PC-9 (cell line): ENCODE measurements at regions not wholly inside any gene's neighbourhood (a gene's known extent, or its start where the extent isn't known, plus 50 kb on each side); places are given as distances from the start of the nearest gene placed in this dataset.
"Not testable (repeated sequence)": the region's sequence is repeated elsewhere in the genome, so short reads cannot be mapped to it uniquely, and the experiment has no call there.

Source experiments
- BruUV-seq: library from RNA; stranded (reverse); fragments of 400-500 nt; replicated peaks from 2 replicates; lab custom pipeline; 2021; lab: Mats Ljungman, UMichigan
- CTCF ChIA-PET: fragments of 300-600 bp; sonication (Branson Sonifier 250); formaldehyde crosslinking; loops from one replicate; lab custom pipeline; 2022; ENCODE audit warnings: antibody characterized with exemption; lab: Charles Lee
- POLR2A ChIA-PET: fragments of 300-600 bp; sonication (Branson Sonifier 250); formaldehyde crosslinking; loops from one replicate; lab custom pipeline; 2022; ENCODE audit warnings: antibody characterized with exemption; ENCODE audit not compliant: unreplicated experiment; lab: Charles Lee
- DNase-seq, 2 experiments: peaks; one replicate each; pipeline versions ENCODE4 v3.0.0 to v3.0.0-alpha.2; 2015 to 2022; ENCODE audit warnings: mixed read lengths in 1 of 2
- H2AFZ ChIP-seq: fragments of 200-600 bp; sonication (generic); 2 replicates; pipeline ENCODE4 v1.8.1; 2017; ENCODE audit warnings: antibody characterized with exemption
- H3F3A ChIP-seq: fragments of 200-600 bp; sonication (generic); 2 replicates; pipeline ENCODE4 v1.8.1; 2017; ENCODE audit warnings: antibody characterized with exemption, mild to moderate bottlenecking, low read depth; ENCODE audit not compliant: insufficient read depth
- H3K27ac ChIP-seq: fragments of 200-600 bp; sonication (generic); 2 replicates; pipeline ENCODE4 v1.6.1; 2016; ENCODE audit warnings: mixed run types
- H3K27me3 ChIP-seq: fragments of 200-600 bp; sonication (generic); 2 replicates; pipeline ENCODE4 v1.6.1; 2016; ENCODE audit warnings: low read depth, mixed run types; ENCODE audit not compliant: insufficient read depth
- H3K36me3 ChIP-seq: fragments of 200-600 bp; sonication (generic); 2 replicates; pipeline ENCODE4 v1.6.1; 2016; ENCODE audit warnings: low read depth, mixed run types
- H3K4me1 ChIP-seq: fragments of 200-600 bp; sonication (generic); replicated peaks from 2 replicates; pipeline ENCODE4 v1.6.1; 2016; ENCODE audit warnings: mixed run types; ENCODE audit not compliant: insufficient read depth
- H3K4me2 ChIP-seq: fragments of 200-600 bp; sonication (generic); 2 replicates; pipeline ENCODE4 v1.6.1; 2017; ENCODE audit warnings: mixed run types
- H3K4me3 ChIP-seq: fragments of 200-600 bp; sonication (generic); 2 replicates; pipeline ENCODE4 v1.6.1; 2016; ENCODE audit warnings: mixed run types
- H3K79me2 ChIP-seq: fragments of 200-600 bp; sonication (generic); 2 replicates; pipeline ENCODE4 v1.6.1; 2017; ENCODE audit warnings: low read depth, mixed run types
- H3K9me2 ChIP-seq: fragments of 200-600 bp; sonication (generic); 2 replicates; pipeline ENCODE4 v1.8.1; 2017; ENCODE audit warnings: mild to moderate bottlenecking; ENCODE audit not compliant: insufficient read depth
- H3K9me3 ChIP-seq: fragments of 200-600 bp; sonication (generic); 2 replicates; pipeline ENCODE4 v1.8.1; 2016; ENCODE audit warnings: low read depth; ENCODE audit not compliant: insufficient read depth
- H4K20me1 ChIP-seq: fragments of 200-600 bp; sonication (generic); 2 replicates; pipeline ENCODE4 v1.8.1; 2017; ENCODE audit not compliant: insufficient read depth
- EZH2 ChIP-seq: fragments of 200-600 bp; sonication (generic); IDR thresholded peaks from 2 replicates; pipeline ENCODE4 v1.8.0; 2017; ENCODE audit warnings: antibody characterized with exemption, low read depth
- intact Hi-C: fragments of 100-400 bp; cut with micrococcal nuclease; formaldehyde crosslinking; loops from one replicate; pipeline ENCODE4 v1.10.0; 2022; ENCODE audit not compliant: unreplicated experiment
- TF ChIP-seq, protein P1 (sequence below): fragments of 200-600 bp; sonication (generic); conservative IDR thresholded peaks from 2 replicates; pipeline ENCODE4 v1.6.1; 2017; ENCODE audit warnings: mixed run types, antibody characterized with exemption, mild to moderate bottlenecking, moderate library complexity

DNA sequence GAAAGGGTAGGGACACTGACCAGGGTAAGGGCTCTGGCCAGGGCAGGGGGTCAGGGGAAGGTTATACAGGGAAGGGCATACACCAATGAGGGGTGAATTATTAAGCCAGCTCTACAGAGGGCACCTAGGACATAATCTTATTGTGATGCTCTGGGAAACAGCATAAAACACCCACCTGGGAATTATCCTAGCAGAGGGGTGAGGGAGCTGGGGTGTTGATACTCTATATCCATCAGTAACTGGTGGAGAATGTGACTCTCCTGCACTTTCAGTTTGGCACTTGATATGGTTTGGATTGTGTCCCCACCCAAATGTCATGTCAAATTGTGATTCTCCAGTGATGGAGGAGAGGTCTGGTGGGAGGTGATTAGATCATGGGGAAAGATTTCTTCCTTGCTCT, 291.2 kb downstream of the ASMT start:
- BruUV-seq, result no TSS peak
- Histone ChIP-seq H3K4me3 (no peak overlapping the region), H3F3A (peaks cover 5% of the 10 kb centered on the region; the same call in 1 of the 2 replicates), H3K4me1 (no peaks in the 10 kb centered on the region), H4K20me1 (no peaks in the 10 kb centered on the region), H3K36me3 (no peaks in the 10 kb centered on the region), H3K4me2 (no peak overlapping the region), H3K9me2 (no peaks in the 10 kb centered on the region), H3K9me3 (no peaks in the 10 kb centered on the region), H3K79me2 (no peaks in the 10 kb centered on the region), H3K27ac (no peak overlapping the region), H2AFZ (no peak overlapping the region), H3K27me3 (peaks cover 21% of the 10 kb centered on the region)
- no peak for DNase-seq
- POLR2A ChIA-PET, result no interaction called here
- CTCF ChIA-PET, result no interaction called here
- TF ChIP-seq, protein P1, sequence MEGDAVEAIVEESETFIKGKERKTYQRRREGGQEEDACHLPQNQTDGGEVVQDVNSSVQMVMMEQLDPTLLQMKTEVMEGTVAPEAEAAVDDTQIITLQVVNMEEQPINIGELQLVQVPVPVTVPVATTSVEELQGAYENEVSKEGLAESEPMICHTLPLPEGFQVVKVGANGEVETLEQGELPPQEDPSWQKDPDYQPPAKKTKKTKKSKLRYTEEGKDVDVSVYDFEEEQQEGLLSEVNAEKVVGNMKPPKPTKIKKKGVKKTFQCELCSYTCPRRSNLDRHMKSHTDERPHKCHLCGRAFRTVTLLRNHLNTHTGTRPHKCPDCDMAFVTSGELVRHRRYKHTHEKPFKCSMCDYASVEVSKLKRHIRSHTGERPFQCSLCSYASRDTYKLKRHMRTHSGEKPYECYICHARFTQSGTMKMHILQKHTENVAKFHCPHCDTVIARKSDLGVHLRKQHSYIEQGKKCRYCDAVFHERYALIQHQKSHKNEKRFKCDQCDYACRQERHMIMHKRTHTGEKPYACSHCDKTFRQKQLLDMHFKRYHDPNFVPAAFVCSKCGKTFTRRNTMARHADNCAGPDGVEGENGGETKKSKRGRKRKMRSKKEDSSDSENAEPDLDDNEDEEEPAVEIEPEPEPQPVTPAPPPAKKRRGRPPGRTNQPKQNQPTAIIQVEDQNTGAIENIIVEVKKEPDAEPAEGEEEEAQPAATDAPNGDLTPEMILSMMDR, result no peak
- no peak for TF ChIP-seq EZH2
- intact Hi-C loops, result no loop called here

DNA sequence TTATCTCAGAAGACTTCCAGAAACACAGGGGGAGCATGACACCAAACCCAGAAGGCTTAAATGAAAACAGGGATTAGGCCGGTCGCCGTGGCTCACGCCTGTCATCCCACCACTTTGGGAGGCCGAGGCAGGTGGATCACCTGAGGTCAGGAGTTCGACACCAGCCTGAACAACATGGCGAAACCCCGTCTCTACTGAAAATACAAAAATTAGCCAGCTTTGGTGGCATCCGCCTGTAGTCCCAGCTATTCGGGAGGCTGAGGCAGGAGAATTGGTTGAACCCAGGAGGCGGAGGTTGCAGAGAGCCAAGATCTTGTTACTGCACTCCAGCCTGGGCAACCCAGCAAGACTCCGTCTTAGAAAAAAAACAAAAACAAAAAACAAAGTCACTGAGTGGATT, 294.1 kb downstream of the ASMT start:
- H3K27ac ChIP-seq, DNase-seq, H2AFZ ChIP-seq, POLR2A ChIA-PET, H3K9me2 ChIP-seq, H3K9me3 ChIP-seq, H3F3A ChIP-seq, H3K4me1 ChIP-seq, BruUV-seq, H3K36me3 ChIP-seq, intact Hi-C loops, H4K20me1 ChIP-seq, H3K4me3 ChIP-seq, H3K4me2 ChIP-seq, H3K79me2 ChIP-seq, CTCF ChIA-PET: not testable (repeated sequence)
- H3K27me3 ChIP-seq, result peaks cover 22% of the 10 kb centered on the region

DNA sequence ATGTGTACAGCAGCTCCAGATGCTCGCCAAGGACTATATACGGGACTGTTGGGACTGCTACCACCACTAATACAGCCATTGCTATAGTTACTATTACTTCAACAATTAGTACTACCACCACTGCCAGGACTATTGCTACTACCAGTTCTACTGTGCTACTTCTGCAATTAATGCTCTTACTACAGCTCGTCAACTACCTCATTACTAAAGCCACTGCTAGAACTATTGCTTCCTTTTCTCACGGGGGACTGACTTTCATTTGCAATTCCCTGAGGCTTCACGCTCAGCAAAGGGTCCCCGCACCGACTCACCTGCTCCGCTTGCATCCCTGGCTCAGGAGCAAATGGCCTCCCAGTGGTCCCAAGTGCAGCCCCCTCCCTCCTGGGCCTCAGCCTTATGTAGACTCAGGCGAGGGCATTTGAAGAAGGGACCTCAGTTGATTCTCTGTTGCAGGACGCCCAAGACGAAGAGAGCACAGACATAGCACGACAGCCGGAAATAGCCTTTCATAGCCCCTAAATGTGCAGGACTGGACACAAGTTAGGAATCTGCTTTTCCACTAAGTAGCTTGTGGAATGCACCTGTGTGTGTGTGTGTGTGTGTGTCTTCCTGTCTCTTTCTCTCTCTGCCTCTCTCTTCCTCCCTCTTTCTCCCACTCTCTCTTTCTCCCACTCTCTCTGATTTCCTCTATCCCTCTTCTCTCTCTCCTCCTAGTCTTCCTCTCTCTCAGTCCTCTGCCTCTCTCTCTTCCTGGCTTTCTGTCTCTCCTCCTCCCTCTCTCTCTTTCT, 294.8 kb downstream of the ASMT start:
- Histone ChIP-seq H3K4me1 (no peaks in the 10 kb centered on the region), H3K9me3 (no peaks in the 10 kb centered on the region), H4K20me1 (no peaks in the 10 kb centered on the region), H3K27me3 (peaks cover 24% of the 10 kb centered on the region), H2AFZ (no peak overlapping the region), H3K79me2 (no peaks in the 10 kb centered on the region), H3F3A (no peaks in the 10 kb centered on the region), H3K27ac (no peak overlapping the region), H3K4me2 (no peak overlapping the region), H3K36me3 (no peaks in the 10 kb centered on the region), H3K9me2 (no peaks in the 10 kb centered on the region), H3K4me3 (no peak overlapping the region)
- ChIA-PET POLR2A (no interaction called here), CTCF (no interaction called here)
- TF ChIP-seq EZH2, result no peak
- TF ChIP-seq, protein P1, result no peak
- BruUV-seq, result no TSS peak
- intact Hi-C loops, result no loop called here
- DNase-seq, result no peak

DNA sequence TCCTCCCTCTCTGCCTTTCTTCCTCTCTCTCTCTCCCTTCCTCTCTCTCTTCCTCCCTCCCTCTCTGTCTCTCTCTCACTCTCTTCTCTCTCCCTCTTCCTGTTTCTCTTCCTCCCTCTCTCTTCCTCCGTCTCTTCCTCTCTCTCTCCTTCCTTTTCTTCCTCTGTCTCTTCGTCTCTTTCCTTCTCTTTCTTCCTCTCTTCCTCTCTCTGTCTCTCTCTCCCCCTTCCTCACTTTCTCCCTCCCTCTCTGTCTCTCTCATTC, 295.3 kb downstream of the ASMT start:
- ChIA-PET POLR2A (no interaction called here), CTCF (no interaction called here)
- peaks cover 29% of the 10 kb centered on the region for H3K27me3 ChIP-seq
- no peaks in the 10 kb centered on the region for H3K79me2 ChIP-seq
- H3K36me3 ChIP-seq, result no peaks in the 10 kb centered on the region
- no peak for DNase-seq
- BruUV-seq, result no TSS peak
- H3K9me3 ChIP-seq, result no peaks in the 10 kb centered on the region
- no peak overlapping the region for H3K4me2 ChIP-seq
- no peaks in the 10 kb centered on the region for H3K9me2 ChIP-seq
- H3K4me3 ChIP-seq, result no peak overlapping the region
- H3F3A ChIP-seq, result no peaks in the 10 kb centered on the region
- H2AFZ ChIP-seq, result no peak overlapping the region
- intact Hi-C loops, result no loop called here
- TF ChIP-seq, protein P1, result no peak
- TF ChIP-seq EZH2, result no peak
- H3K4me1 ChIP-seq, result no peaks in the 10 kb centered on the region
- no peaks in the 10 kb centered on the region for H4K20me1 ChIP-seq
- H3K27ac ChIP-seq, result no peak overlapping the region
